AG04450 (cell line): ENCODE measurements at regions not wholly inside any gene's neighbourhood (a gene's known extent, or its start where the extent isn't known, plus 50 kb on each side); places are given as distances from the start of the nearest gene placed in this dataset.

Experiments used
- CTCF ChIA-PET: fragments of 300-600, 350-600 bp; formaldehyde crosslinking; extraction: SDS; loops from one replicate; lab custom pipeline; 2022; ENCODE audit warnings: antibody characterized with exemption, inconsistent platforms; lab: Charles Lee
- POLR2A ChIA-PET: fragments of 350-600 bp; formaldehyde crosslinking; extraction: SDS; loops from one replicate; lab custom pipeline; 2021; ENCODE audit warnings: antibody characterized with exemption, inconsistent platforms; lab: Yijun Ruan, JAX
- DNase-seq: peaks from one replicate; pipeline ENCODE4 v3.0.0-alpha.2; 2011; ENCODE audit warnings: low read depth, low spot score
- H3K27ac ChIP-seq: one replicate; pipeline ENCODE4 v1.5.1; 2012; ENCODE audit warnings: low read depth, low read length, control low read depth
- H3K27me3 ChIP-seq: one replicate; pipeline ENCODE4 v1.6.0; 2012; ENCODE audit warnings: low read length; ENCODE audit not compliant: control insufficient read depth, insufficient read depth
- H3K4me3 ChIP-seq: 2 replicates; pipeline ENCODE4 v1.5.1; 2011; ENCODE audit warnings: mild to moderate bottlenecking, low read depth, low read length, control low read depth
- H3K9me3 ChIP-seq: 2 replicates; pipeline ENCODE4 v1.5.1; 2012; ENCODE audit warnings: low read length; ENCODE audit not compliant: control insufficient read depth, insufficient read depth
- CTCF ChIP-seq: IDR thresholded peaks from 2 replicates; pipeline ENCODE4 v1.5.1; 2011; ENCODE audit warnings: low read depth, low read length, control low read depth, inconsistent platforms

- no peak for DNase-seq
- H3K27ac ChIP-seq = no peak overlapping the region
- peaks cover 14% of the 10 kb centered on the region for H3K9me3 ChIP-seq
- no peak overlapping the region for H3K4me3 ChIP-seq
- peaks cover 11% of the 10 kb centered on the region for H3K27me3 ChIP-seq
- CTCF ChIA-PET = no interaction called here
- no peak for TF ChIP-seq CTCF
- POLR2A ChIA-PET = no interaction called here
Observed at GRCh38 chr14:101247842-101248725, 313.2 kb upstream of the DIO3 start.

- no peak for DNase-seq
- CTCF ChIA-PET = no interaction called here
- Histone ChIP-seq H3K27ac (no peak overlapping the region), H3K4me3 (no peak overlapping the region), H3K27me3 (peaks cover 11% of the 10 kb centered on the region), H3K9me3 (peaks cover 14% of the 10 kb centered on the region)
- no peak for TF ChIP-seq CTCF
- POLR2A ChIA-PET = no interaction called here
Observed at GRCh38 chr14:101248840-101249675, 312.2 kb upstream of the DIO3 start.

GRCh38 chr14:101249676-101250036 lies 311.6 kb upstream of the DIO3 start:
- Histone ChIP-seq H3K27ac (no peak overlapping the region), H3K27me3 (peaks cover 11% of the 10 kb centered on the region), H3K4me3 (no peak overlapping the region), H3K9me3 (peaks cover 14% of the 10 kb centered on the region)
- DNase-seq = no peak
- TF ChIP-seq CTCF = no peak
- CTCF ChIA-PET = no interaction called here
- POLR2A ChIA-PET = no interaction called here

GRCh38 chr14:101250336-101250947 lies 310.9 kb upstream of the DIO3 start:
- peaks cover 14% of the 10 kb centered on the region for H3K9me3 ChIP-seq
- ChIA-PET CTCF (no interaction called here), POLR2A (no interaction called here)
- TF ChIP-seq CTCF = no peak
- DNase-seq = no peak
- H3K27me3 ChIP-seq = peaks cover 11% of the 10 kb centered on the region
- H3K4me3 ChIP-seq = no peak overlapping the region
- H3K27ac ChIP-seq = no peak overlapping the region
